ENCODE measurements at regions not wholly inside any gene's neighbourhood (a gene's known extent, or its start where the extent isn't known, plus 50 kb on each side); places are given as distances from the start of the nearest gene placed in this dataset.

- intact Hi-C loops (cut with DNase I), result no loop called here
- no peak for DNase-seq (ENCODE audit: low spot score)
These were observed 50.6 kb upstream of the MPEG1 start for GRCh38 chr11:59263225-59263894.
